ENCODE measurements at regions not wholly inside any gene's neighbourhood (a gene's known extent, or its start where the extent isn't known, plus 50 kb on each side); places are given as distances from the start of the nearest gene placed in this dataset.

DNA sequence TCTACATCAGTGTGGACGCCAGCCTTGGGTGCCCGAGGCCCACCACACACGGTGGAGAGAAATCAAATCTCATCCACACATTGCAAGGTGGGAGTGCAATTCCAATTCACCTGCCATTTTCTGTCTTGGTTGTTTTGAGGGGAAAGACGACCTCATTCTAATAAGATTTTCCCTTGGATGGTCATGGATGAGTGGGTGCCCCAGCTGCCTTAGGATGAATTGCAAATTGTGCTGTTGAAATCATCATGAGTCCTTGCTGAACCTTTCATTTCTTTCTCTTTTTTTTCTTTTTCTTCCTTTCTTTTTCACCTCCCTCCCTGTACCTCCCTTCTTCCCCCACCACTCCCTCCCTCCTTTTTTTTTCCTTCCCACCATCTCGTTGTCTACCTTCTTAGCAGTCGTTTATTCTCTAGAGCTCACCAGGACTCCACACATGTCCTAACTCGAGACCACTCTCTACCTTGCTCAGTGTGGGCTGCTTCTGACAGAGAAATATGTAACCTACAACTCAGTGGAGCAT, 266.9 kb upstream of the NFE2L3 start:
- FAIRE-seq (no peak), DNase-seq (ENCODE audit: insufficient read length, low spot score) (no peak)
- TF ChIP-seq SPI1 (IDR thresholded peaks at IDR 0.05; ENCODE audit: low read depth, low read length) (no peak), POLR2A (IDR thresholded peaks at IDR 0.05; ENCODE audit: low read depth, low read length) (no peak), TAF1 (IDR thresholded peaks at IDR 0.05; ENCODE audit: low read depth, low read length) (no peak), PAX5 (IDR thresholded peaks at IDR 0.05; ENCODE audit: insufficient read depth, low read length, severe bottlenecking) (no peak), POU2F2 (IDR thresholded peaks at IDR 0.05; ENCODE audit: low read depth, low read length) (no peak), POLR2AphosphoS5 (IDR thresholded peaks at IDR 0.05; ENCODE audit: low read depth, low read length) (no peak)

DNA sequence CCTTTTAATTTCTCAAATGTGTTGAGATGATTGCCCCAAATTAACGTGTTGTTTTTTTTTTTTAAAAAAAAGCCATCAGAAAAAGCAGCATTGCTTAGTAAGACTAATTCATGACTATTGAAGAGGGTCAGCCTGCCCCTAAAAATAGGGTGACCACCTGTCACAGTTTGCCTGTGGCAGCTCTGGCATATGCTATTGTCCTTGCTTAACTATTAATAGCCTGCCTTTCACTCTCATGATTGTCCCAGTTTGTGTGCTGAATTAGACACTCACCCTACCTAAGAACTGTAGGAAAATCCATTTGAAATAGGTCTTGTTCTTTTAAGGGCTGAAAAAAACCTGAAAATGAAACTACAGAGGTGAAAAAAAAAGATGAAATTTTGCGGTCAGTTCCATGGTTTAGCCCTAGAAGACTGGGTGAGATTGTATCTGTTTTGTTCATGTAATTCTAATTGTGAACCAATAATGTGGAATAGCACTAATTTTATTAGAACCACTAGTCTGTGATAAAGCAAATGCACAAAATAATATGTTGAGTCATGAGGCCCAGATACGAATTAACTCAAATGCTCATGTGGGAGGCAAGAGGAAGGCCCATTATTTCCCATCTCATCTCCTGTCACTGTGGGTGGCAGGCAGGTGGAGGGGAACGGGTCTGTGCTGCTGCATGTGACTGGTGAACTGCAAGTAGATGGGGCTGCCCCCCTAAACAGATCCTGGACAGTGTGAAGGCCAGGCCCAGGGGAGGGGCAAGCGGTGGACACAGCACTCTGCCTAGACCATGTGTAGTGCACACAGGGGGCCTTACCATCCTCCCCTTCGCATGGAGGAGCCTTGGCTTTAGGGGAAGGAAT, 265.4 kb upstream of the NFE2L3 start:
- FAIRE-seq (peak; percentile 33), DNase-seq (ENCODE audit: insufficient read length, low spot score) (no peak)
- TF ChIP-seq POU2F2 (IDR thresholded peaks at IDR 0.05; ENCODE audit: low read depth, low read length) (no peak), PAX5 (IDR thresholded peaks at IDR 0.05; ENCODE audit: insufficient read depth, low read length, severe bottlenecking) (no peak), SPI1 (IDR thresholded peaks at IDR 0.05; ENCODE audit: low read depth, low read length) (no peak), POLR2AphosphoS5 (IDR thresholded peaks at IDR 0.05; ENCODE audit: low read depth, low read length) (no peak), TAF1 (IDR thresholded peaks at IDR 0.05; ENCODE audit: low read depth, low read length) (no peak), POLR2A (IDR thresholded peaks at IDR 0.05; ENCODE audit: low read depth, low read length) (no peak)

DNA sequence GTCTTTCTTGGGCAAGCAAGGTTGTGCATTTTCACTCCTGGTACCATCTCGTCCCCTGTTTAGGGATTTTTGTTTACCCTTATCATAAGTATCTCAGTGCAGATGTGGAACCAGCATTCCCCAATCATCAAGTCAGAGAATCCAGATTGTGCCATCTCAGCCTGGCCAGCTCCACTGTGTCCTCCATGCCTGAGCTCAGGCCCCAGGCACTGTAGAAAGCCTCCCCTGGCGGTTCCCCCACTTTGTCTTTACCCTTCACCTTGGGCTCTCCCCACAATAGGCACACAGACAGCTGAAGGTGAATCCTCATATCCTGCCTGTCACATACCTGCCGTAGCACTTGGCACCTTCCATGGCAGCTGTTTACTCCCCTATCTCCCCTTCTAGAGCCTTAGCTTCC, 264.7 kb upstream of the NFE2L3 start:
- no peak for DNase-seq (ENCODE audit: insufficient read length, low spot score)
- TF ChIP-seq PAX5 (IDR thresholded peaks at IDR 0.05; ENCODE audit: insufficient read depth, low read length, severe bottlenecking) (no peak), POLR2AphosphoS5 (IDR thresholded peaks at IDR 0.05; ENCODE audit: low read depth, low read length) (no peak), TAF1 (IDR thresholded peaks at IDR 0.05; ENCODE audit: low read depth, low read length) (no peak), POLR2A (IDR thresholded peaks at IDR 0.05; ENCODE audit: low read depth, low read length) (no peak), SPI1 (IDR thresholded peaks at IDR 0.05; ENCODE audit: low read depth, low read length) (no peak), POU2F2 (IDR thresholded peaks at IDR 0.05; ENCODE audit: low read depth, low read length) (no peak)
- FAIRE-seq: no peak

DNA sequence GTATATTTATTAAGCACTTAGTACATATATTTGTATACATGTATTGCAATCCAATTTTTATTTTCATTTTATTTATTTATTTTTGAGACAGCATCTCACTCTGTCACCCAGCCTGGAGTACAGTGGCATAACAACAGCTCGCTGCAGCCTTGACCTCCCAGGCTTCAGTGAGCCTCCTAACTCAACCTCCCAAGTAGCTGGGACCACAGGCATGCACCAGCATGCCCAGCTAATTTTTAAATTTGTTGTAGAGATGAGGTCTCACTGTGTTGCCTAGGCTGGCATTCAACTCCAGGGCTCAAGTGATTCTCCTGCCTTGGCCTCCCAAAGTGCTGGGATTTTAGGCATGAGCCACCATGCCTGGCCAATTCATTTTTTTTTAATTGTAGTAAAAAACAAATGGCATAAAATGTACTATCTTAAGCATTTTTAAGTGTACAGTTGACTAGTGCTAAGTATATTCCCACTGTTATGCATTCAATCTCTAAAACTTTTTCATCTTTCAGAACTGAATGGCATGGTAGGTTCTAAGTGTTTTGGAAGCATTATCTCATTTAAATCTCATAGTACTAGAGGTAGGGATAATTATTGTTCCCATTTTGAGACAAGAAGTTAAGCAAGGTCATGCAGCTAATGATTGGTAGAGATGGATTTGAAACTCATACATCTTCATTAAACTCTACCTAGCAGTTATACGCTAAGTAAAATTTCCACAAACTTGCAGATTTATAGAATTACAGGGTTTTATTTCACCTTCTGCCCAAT, 264.0 kb upstream of the NFE2L3 start:
- FAIRE-seq (no peak), DNase-seq (ENCODE audit: insufficient read length, low spot score) (no peak)
- no peak for TF ChIP-seq POU2F2 (IDR thresholded peaks at IDR 0.05; ENCODE audit: low read depth, low read length)
- no peak for TF ChIP-seq PAX5 (IDR thresholded peaks at IDR 0.05; ENCODE audit: insufficient read depth, low read length, severe bottlenecking)
- no peak for TF ChIP-seq POLR2AphosphoS5 (IDR thresholded peaks at IDR 0.05; ENCODE audit: low read depth, low read length)
- no peak for TF ChIP-seq TAF1 (IDR thresholded peaks at IDR 0.05; ENCODE audit: low read depth, low read length)
- no peak for TF ChIP-seq SPI1 (IDR thresholded peaks at IDR 0.05; ENCODE audit: low read depth, low read length)
- no peak for TF ChIP-seq POLR2A (IDR thresholded peaks at IDR 0.05; ENCODE audit: low read depth, low read length)

DNA sequence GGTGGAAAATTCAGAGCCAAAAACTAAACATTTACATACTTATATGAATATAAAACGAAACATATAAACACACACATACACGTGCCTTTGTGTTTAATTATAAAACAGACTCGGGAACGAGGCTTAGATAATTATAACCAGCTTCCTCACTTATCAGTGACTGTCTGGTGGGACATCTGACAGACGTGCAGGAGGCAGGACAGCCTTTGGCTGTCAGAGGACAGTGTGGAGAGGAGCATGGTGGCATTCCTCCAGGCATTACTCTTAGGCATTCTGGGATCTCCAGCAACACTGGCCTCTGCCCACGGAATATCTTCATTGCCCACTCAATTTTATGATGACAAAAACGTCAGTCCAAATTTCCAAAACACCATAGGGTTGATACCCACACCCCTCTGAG, 262.2 kb upstream of the NFE2L3 start:
- DNase-seq (ENCODE audit: insufficient read length, low spot score) (no peak), FAIRE-seq (no peak)
- TF ChIP-seq POLR2A (IDR thresholded peaks at IDR 0.05; ENCODE audit: low read depth, low read length): no peak
- no peak for TF ChIP-seq TAF1 (IDR thresholded peaks at IDR 0.05; ENCODE audit: low read depth, low read length)
- no peak for TF ChIP-seq POLR2AphosphoS5 (IDR thresholded peaks at IDR 0.05; ENCODE audit: low read depth, low read length)
- TF ChIP-seq POU2F2 (IDR thresholded peaks at IDR 0.05; ENCODE audit: low read depth, low read length): no peak
- TF ChIP-seq SPI1 (IDR thresholded peaks at IDR 0.05; ENCODE audit: low read depth, low read length): no peak
- no peak for TF ChIP-seq PAX5 (IDR thresholded peaks at IDR 0.05; ENCODE audit: insufficient read depth, low read length, severe bottlenecking)

DNA sequence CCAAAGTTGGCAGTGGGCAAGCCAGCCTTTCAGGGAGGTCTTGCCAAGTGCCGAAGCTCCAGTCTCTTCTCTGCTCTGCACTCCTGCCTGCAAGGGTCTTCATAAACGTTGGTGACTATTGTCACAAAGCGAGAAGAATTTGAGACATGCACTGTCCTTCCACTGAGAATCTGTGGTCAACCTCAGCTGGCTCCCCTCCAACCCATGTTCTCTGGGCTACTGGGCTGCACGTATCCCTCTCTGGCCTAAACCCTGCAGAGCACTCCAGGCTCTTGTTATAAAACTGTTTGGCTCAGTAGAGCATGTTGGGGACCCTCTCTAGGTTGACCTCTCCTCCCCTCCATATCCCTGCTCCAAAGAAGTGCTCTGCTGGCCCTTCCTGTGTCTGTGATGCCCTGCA, 260.4 kb upstream of the NFE2L3 start:
- TF ChIP-seq SPI1 (IDR thresholded peaks at IDR 0.05; ENCODE audit: low read depth, low read length) (no peak), POLR2AphosphoS5 (IDR thresholded peaks at IDR 0.05; ENCODE audit: low read depth, low read length) (no peak), POLR2A (IDR thresholded peaks at IDR 0.05; ENCODE audit: low read depth, low read length) (no peak), TAF1 (IDR thresholded peaks at IDR 0.05; ENCODE audit: low read depth, low read length) (no peak), PAX5 (IDR thresholded peaks at IDR 0.05; ENCODE audit: insufficient read depth, low read length, severe bottlenecking) (no peak), POU2F2 (IDR thresholded peaks at IDR 0.05; ENCODE audit: low read depth, low read length) (no peak)
- no peak for FAIRE-seq
- no peak for DNase-seq (ENCODE audit: insufficient read length, low spot score)

DNA sequence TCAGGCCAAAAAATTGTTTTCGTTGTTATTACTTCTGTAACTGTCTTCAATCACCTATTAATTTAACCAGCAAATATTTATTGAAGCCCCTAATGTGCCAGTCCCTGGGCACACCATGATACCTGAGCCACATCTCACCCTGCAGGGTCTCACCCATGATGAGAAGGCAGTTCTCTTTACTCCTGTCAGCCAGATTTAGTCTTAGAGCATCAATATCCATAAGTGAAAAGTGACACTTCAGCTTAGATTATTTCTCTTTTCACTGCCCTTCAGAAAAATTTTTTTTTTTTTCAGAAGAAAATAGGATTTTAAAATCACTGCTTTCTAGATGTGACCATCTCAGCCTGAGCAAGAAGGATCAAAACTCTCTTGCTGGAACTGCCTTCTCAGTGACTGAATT, 258.6 kb upstream of the NFE2L3 start:
- no peak for DNase-seq (ENCODE audit: insufficient read length, low spot score)
- TF ChIP-seq SPI1 (IDR thresholded peaks at IDR 0.05; ENCODE audit: low read depth, low read length) (no peak), POU2F2 (IDR thresholded peaks at IDR 0.05; ENCODE audit: low read depth, low read length) (no peak), POLR2AphosphoS5 (IDR thresholded peaks at IDR 0.05; ENCODE audit: low read depth, low read length) (no peak), POLR2A (IDR thresholded peaks at IDR 0.05; ENCODE audit: low read depth, low read length) (no peak), PAX5 (IDR thresholded peaks at IDR 0.05; ENCODE audit: insufficient read depth, low read length, severe bottlenecking) (no peak), TAF1 (IDR thresholded peaks at IDR 0.05; ENCODE audit: low read depth, low read length) (no peak)
- FAIRE-seq: no peak

DNA sequence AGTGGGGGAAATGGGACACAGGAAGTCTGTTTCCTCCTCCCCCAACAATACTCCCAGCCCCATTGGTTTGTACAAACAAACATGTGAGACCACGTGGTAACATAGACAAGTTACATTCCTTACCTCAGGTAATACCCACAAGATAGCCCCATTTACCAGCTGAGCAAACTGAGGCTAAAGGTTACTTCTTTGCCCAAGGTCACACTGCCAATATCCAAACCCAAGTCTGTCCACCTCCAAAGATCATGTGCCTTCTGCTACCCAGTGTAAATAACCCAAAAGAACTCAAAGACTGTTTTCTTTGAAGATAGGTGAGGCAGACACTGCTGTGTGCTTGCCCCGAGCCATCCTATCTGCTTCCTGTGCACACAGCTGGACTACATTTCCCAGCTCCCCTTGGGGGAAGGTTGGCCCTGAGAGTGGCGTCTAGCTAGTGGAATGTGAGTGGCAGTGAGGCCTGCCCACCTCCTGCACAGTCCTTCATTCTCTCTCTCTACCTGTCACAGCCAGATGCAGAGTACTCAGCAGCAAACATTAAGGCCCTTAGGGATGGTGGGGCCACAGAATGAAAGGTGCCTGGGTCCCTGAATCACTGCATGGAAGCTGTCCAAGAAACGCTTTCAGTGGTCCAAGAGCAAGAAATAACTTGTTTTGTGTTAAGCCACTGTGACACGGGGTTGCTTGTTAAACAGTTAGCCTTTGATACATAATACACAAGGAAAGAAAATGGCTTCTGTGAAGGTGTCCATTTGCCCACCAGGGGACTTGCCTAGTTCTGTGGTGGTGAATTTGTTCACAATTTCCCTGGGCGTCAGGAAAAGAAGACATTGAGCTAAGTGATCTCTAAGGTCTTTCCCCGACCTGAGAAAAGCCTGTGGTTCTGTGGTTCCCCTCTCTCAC, 257.7 kb upstream of the NFE2L3 start:
- FAIRE-seq: peak; percentile 98
- TF ChIP-seq PAX5 (IDR thresholded peaks at IDR 0.05; ENCODE audit: insufficient read depth, low read length, severe bottlenecking): no peak
- TF ChIP-seq TAF1 (IDR thresholded peaks at IDR 0.05; ENCODE audit: low read depth, low read length): no peak
- no peak for TF ChIP-seq POU2F2 (IDR thresholded peaks at IDR 0.05; ENCODE audit: low read depth, low read length)
- no peak for TF ChIP-seq POLR2A (IDR thresholded peaks at IDR 0.05; ENCODE audit: low read depth, low read length)
- TF ChIP-seq POLR2AphosphoS5 (IDR thresholded peaks at IDR 0.05; ENCODE audit: low read depth, low read length): no peak
- no peak for TF ChIP-seq SPI1 (IDR thresholded peaks at IDR 0.05; ENCODE audit: low read depth, low read length)
- peak; percentile 23 for DNase-seq (ENCODE audit: insufficient read length, low spot score)
